Fibroblast of skin of scalp (primary cell): ENCODE measurements at regions not wholly inside any gene's neighbourhood (a gene's known extent, or its start where the extent isn't known, plus 50 kb on each side); places are given as distances from the start of the nearest gene placed in this dataset.
"Not testable (repeated sequence)": the region's sequence is repeated elsewhere in the genome, so short reads cannot be mapped to it uniquely, and the experiment has no call there.

Source experiments
- DNase-seq: peaks from one replicate; pipeline ENCODE4 v3.0.0-alpha.2; 2013

- no peak for DNase-seq
These were observed 269.1 kb upstream of the SFSWAP start for GRCh38 chr12:131441638-131442336.

DNA sequence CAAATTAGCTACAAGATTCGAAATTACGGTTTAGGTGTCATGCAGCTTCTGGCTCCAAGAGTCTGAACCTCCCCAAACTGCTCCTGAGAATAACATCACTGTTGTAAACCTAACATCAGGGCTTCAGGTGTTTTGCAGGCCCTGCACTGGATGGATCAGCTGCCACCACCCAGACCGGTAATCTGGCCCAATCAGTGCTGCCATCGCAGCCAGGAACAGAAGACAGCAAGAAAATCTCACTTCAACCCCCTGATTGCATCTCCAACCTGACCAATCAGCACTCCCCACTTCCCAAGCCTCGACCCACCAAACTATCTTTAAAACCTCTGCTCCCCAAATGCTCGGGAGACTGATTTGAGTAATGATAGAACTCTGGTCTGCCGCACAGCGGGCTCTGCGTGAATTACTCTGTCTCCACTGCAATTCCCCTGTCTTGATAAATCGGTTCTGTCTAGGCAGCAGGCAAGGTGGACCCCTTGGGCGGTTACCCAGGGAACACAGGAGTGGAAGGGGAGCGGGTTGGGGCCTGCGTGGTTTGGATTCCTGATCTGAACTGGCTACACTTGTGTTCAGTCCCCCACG lies 268.5 kb upstream of the SFSWAP start:
- DNase-seq: no peak

GRCh38 chr12:131443019-131444000 lies 267.6 kb upstream of the SFSWAP start:
- no peak for DNase-seq

GRCh38 chr12:131444220-131445164 lies 266.4 kb upstream of the SFSWAP start:
- no peak for DNase-seq

- no peak for DNase-seq
These were observed 265.6 kb upstream of the SFSWAP start for GRCh38 chr12:131445184-131445774.

GRCh38 chr12:131445795-131446194 lies 265.1 kb upstream of the SFSWAP start:
- no peak for DNase-seq

- DNase-seq: not testable (repeated sequence)
These were observed 263.3 kb upstream of the SFSWAP start for GRCh38 chr12:131447636-131448035.

DNA sequence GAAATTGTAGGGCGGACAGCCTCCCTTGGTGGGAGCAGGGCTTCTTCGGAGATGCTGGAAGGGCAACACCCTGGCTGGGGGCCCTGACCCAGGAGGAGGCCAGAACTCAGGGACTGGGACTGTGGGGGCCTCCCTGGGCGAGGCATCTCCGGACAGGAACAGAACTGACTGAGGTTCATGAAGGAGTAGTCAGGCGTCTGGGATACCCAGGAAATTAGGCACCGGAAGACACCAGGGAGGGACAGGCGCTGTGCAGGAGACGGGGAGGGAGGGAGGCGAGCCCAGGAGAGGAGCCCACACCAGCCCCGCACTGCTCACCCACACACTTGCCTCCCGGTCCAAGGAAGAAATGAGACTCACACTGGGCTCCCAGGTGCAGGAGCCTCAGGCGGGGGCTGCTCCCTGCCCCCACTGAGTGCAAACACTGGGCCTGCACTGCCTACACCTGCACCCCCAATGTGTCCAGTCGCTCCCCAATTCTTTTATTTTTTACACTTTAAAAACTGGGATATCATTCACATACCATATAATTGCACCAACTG lies 262.6 kb upstream of the SFSWAP start:
- no peak for DNase-seq

DNA sequence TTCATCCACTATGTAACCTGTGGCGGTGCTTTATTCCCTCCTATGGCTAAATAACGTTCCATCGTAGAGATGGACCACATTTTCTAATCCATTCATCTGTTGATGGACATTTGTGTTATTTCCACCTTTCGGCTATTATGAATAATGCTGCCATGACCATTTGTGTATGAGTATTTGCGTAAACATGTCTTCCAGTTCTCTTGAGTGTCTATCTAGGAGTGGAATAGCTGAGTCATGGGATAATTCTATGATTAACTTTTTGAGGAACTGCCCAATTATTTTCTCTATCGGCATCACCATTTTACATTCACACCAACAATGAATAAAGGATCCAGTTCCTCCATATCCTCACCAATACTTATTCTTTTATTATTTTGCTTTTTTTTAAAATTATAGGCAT lies 261.9 kb upstream of the SFSWAP start:
- DNase-seq: no peak

DNA sequence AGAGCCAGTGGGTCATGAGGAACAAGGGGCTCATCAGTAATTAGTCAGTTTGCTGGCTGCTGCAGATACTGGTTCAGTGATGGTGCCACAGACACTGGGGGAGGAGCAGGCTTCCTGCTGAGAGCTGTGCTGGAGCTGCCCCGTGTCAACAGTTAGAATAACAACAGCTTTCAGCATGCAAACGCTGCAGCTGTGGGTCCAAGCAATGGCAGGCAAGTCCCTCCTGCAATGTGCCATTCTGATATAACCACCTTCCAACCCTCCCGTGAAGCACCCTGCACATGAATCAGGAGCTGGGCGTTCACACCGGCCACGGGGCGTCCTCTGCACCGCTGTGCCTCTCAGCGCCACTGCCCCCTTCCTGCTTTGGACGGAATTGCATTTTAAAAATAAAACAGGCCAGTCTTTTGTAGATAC lies 258.4 kb upstream of the SFSWAP start:
- no peak for DNase-seq

GRCh38 chr12:131454418-131455217 lies 256.3 kb upstream of the SFSWAP start:
- DNase-seq: peak; percentile 39

DNA sequence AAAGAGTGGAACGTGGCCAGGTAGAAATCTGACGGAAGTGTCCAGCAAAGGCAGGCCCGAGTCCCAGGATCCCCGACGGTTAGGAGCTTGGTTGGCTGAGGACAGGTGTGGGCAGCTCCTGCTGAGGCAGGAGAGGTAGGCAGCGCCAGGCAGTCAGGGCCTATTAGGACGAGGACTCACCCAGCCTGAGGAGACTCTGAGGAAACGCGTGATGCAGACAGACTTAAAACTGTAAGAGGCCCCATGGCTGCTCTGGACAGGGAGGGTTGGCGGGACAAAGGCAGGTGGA lies 255.7 kb upstream of the SFSWAP start:
- DNase-seq: no peak

DNA sequence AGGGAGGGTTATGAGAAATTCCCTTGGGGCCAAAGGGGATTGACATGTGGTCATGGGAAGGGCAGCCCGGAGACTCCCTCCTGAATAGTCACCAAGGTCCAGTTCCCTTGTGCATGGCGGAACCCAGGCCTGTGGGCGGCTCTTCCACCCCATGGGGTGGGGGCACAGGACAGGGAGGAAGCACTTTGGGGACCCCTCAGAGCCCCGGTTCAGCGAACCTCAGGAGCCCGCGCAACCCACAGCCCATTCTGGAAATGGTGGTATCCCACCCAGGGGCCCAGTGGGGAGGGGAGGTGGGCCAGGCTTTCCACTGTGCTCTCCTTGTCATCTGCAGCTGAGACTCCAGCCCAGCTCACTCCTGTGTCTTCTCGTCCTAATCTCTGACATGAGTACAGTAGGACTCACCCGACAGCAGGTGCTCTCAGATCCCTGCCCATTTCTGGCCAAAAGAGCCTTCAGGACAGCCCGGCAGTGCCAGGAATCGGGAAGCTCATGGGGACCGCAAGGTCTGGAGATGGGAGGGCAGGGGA lies 255.2 kb upstream of the SFSWAP start:
- DNase-seq: no peak

DNA sequence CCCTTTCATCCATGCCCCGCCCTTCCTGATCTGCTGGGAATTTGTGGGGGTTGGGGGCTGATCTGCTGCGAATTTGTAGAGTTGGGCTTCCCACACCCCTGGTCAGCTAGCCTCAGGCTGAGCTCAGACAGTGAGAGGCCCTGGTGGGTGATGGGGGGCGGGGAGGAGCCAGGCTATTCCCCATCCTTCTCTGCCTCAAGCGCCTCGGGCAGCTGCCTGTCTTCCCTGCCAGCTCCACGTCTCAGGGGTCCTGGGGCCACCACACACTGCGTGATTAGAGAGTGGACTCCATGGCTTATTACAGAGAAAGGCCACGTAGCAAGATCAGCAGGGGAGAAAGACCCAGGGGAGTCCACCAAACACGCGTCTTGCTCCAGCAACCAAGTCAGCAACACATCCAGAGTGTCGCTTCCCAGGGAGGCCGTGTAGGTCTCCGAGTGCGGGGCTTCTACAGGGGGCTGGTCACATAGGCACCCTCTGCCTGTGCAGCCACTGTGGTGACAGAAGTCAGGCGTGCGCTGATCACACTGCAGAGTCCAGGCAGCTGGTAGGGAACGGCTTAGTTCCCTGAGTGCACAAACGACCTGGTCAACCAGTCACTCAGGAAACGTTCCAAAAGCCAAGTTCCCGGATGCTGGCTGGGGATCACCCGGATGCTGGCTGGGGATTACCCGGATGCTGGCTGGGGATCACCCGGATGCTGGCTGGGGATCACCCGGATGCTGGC lies 254.4 kb upstream of the SFSWAP start:
- no peak for DNase-seq

DNA sequence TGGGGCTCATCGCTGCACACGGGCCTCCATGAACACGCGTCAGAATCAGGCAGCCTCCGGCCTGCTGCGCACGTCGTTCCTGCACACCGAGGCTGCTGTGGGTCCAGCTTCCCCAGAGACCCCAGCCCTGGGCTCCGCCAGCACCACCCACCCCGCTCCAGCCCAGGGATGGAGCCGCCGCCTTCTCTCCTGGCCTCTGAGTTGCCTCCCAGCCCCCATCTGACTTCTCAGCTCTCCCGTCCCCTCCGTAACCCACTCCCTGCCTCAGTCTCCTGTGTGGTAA lies 253.9 kb upstream of the SFSWAP start:
- DNase-seq: no peak

DNA sequence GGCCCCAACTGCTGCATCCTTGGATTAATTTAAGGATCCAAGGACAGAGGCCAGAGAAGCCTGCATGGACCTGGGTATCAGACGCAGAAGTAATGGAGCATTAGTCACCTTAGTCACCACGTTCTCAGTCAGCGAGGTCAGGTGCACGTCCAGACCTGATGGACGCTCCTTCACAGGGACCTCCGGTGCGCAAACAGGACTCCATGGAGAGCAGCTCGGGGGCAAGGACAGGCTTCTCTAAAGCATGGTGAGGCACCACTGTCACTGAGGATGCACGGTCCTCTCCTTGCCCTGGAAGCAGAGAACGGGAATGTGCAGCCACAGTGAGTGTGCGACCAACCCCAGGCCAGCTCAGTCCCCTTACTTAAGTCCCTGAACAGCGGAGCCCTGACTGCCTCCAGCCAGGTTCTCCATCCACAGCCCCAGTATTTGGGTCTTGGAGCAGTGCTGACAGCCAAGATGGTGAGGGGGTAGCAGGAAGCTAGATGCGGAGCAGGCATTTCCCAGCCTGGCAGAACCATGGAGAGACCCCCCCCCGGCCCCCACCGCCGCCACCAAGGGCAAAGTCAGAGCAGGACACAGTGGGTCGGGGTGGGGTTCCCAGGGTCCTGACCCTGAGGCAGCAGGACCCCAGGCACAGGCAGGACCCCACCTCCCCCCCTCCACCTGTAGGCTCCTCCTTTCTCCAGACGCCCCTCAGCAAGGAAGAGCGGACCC lies 253.4 kb upstream of the SFSWAP start:
- no peak for DNase-seq

DNA sequence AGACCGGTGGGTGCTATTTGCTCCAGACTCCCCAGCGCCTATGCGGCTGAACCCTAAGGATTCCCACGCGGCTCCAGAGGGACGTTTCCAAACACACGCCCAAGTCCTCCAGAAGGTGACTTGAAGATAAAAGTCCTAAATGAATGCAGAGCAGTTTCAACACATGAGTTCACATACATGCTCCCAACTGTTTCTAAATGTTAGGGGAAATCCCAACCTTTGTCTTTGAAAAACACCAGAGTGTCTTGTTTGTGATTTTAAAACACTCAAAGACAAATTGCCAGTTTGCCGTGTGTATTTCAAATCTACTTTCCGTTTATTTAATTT lies 252.9 kb upstream of the SFSWAP start:
- no peak for DNase-seq

DNA sequence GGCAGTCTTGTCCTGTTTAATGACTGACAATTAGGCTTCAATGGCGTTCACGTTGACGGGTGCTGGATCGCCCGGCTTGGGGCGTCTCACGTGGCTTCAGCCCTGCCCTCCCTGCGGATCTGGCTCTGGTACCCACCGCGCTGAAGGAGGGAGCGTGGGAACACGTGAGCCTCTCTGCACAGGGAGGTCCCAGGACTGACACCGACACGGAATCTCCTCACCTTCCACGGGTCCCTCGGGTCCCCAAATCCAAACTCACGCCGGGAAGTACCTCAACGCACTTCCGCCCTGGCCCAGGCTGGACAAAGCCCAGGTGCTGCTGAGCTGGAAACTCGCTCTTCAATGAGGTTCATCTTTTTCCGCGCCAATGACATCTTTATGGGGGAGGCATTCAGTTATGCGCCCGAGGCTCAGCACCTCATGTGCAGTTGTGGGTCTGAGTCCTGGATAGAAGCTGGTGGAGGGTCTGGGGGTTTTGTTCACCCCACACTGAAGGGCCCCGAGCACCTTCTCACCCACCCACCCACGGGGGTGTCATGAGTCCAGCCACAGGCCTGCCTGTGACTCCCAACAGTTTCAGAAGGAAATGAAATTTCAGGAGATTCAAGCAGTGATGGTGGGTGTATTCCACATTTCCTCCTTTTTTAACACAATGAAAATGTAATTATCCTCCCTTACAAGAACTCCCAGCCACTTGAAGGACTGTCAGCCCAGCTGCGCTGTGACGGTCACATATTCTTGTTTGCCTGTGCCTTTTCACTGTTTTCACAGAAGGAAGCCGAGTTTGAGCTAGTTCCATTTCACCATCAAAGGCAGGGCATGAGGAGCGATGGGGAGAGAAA lies 251.7 kb upstream of the SFSWAP start:
- no peak for DNase-seq
